HG03039 (cell line): ENCODE measurements at regions not wholly inside any gene's neighbourhood (a gene's known extent, or its start where the extent isn't known, plus 50 kb on each side); places are given as distances from the start of the nearest gene placed in this dataset.

Experiments
- ATAC-seq: cut with Tn5 transposase; IDR thresholded peaks from one replicate; pipeline ENCODE4 v1.9.1; 2021; ENCODE audit warnings: mild to moderate bottlenecking, moderate library complexity; ENCODE audit not compliant: unreplicated experiment

DNA sequence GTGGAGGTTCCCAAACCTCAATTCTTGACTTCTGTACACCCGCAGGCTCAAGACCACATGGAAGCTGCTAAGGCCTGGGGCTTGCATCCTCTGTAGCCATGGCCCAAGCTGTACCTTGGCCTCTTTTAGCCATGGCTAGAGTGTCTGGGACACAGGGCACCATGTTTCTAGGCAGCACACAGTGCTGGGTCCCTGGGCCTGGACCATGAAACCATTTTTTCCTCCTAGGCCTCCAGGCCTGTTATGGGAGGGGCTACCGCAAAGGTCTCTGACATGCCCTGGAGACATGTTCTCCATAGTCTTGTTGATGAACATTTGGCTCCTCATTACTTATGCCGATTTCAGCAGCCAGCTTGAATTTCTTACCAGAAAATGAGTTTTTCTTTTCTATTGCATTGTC, 701.4 kb downstream of the FGF9 start:
- ATAC-seq: no peak

DNA sequence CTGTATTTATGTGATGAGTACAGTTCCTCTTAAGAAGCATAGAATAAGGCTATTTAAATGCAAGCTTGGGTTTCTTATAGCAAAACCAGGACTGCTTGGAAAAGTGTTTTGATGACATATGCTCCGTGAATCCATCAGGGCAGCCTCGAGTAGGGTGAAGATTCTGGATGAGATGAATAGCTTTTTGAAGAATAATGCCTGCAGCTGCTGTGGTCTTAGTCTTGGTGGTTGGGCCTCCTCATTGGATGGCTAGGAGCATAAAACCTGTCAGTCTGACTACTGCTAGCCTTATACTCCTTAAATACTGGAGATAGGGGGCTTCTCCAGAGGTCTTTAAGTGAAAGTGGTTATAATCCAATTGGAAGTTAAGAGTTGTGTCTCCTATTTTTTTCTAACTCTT, 704.3 kb downstream of the FGF9 start:
- ATAC-seq: no peak

DNA sequence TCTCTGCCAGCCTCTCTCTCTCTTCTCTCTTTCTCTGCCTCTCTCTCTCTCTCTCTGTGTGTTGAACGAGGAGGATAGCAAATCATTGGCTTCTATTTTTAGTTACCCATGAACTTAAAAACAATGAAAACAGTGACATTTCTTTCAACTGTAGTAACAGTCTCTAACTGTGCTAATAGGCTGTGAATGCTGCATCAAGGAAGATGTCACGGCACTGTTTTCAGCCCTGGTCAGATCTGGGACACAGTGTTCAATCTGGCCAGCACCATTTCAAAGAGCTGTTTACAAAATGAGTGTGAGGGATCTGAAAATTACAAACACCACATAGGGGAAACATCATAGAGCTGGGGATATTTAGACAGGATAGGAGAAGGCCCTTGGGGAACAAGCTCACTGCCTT, 717.0 kb downstream of the FGF9 start:
- ATAC-seq: no peak

DNA sequence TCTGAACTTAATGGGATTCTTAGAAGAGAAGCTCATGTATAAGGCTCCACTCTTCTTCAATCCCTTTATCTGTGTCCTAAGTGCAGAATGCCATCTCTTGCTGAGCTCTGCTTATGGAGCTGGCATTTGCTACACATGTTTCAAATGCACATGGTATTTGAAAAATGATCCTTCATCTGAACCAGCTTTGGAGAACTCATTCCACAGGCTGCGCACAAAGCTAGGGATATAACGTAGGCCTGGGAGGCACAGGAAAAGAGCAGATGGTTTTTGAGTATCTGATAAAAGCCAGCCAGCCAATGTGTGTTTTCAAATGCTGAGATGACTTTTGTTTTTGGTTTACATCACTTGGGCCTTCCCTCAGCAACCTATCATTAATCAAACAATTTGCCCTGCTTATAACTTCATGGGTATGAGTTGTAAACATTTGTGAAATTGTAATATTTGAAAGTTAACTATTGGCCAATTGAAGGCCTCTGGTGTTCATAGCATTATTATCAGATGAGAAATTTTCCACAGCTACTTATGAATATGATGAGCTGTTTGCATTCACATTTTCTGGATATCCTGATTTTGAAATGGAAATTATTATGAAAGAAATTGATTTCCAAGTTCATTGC, 729.0 kb downstream of the FGF9 start:
- no peak for ATAC-seq

DNA sequence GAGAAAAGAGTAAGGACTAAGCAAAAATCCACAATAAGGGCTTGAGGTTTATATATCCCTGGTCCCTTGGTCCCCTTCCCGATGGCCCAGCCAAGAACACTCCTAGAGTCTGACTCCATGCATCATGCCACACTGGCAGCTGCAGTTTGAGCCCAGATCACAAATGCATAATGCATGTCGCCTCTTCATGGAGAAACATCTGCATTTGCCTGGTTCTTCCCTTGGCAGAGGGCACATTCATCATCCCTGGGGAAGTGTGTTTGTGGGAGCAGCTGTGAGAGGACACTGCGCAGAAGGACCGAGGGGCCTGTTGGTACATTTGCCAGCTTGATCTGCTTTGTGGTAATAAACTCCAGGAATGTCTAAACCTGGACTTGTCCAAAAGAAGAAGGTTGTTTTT, 731.8 kb downstream of the FGF9 start:
- ATAC-seq: no peak

DNA sequence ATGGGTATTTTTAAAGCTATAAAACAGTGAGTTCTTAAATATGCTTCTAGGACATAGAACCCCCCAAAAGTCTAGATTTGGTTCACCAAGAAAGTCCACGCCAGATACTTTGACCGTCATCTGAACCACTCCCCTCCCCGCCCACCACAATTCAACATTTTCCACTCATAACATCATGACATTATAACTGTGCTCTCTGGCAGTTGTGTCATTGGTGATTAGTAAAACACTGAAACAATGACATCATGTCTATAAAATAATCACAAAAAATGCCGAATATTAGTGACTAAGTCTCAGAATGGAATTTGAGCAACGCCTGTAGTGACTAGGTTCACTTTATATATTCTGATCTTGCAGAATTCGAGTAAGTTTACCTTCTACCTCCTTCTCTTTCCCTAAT, 732.3 kb downstream of the FGF9 start:
- ATAC-seq: no peak

DNA sequence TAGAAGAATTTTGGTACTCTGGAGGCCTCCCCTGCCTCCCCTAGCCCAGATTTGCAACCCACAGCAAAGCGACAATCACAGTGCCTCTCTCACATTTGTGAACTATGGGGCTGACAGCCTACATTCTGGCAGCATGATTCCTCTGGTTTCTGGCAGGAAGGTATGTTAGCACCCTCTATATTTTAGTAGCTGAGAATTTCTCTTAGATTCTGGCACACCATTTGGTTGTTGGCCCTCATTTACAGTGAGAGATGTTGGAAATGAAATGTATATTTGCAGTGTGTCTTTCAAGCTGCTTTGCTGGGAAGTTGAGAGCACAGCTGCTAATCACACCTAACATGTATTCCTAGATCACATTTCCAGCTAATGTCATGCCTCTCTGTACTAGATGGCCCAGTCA, 735.0 kb downstream of the FGF9 start:
- ATAC-seq: no peak

DNA sequence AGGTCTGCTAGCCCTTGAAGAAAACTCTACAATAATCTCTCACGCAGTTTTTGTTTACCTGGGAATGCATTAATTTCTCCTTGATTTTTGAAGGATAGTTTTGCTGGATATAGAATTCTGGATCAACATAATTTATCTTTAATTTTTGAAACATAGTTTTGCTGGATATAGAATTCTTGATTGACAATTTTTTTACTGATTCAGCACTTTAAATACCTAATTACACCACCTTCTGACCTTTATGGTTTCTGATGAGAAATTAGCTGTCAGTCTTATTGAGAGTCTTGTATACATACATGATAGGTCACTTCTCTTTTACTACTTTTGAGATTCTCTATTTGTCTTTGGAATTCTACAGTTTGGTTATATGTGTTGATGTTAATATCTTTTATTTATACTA, 741.6 kb downstream of the FGF9 start:
- no peak for ATAC-seq

DNA sequence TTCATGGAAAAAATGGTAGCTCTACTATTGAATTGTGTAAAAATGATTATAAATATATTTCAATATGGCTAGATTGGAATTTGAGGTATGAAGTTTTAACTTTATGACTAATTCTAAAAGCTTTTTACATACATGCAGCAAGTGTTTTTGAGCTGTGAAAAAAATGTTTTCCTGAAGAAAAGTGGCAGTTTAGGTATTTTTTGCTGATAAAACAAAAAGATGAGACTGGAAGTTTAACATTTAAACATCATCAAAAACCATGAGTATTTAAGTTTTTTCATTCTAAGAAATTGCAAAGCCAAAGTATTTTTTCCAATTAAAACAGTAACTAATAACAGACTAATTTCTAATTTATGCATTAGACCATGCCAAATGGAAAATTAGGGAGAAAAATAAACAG, 751.1 kb downstream of the FGF9 start:
- no peak for ATAC-seq

DNA sequence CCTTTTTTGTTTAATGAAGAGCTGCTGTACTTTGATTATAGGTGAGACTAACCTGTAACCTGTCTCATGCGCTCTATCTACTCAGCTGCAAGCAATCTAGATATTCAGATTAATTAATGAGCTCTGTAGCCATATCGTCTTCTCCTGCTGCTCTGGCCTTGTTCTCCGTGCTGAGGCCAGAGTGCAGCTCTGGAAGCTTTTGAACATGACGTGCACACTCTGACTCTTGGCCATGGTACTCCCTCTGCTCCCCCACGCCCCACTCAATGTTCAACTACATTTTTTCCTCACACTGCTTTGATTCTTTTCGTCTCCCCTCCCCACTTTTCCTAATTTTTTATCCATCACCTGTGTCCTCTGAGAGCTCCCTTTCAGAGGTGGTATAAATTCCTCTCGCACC, 751.8 kb downstream of the FGF9 start:
- ATAC-seq: no peak

DNA sequence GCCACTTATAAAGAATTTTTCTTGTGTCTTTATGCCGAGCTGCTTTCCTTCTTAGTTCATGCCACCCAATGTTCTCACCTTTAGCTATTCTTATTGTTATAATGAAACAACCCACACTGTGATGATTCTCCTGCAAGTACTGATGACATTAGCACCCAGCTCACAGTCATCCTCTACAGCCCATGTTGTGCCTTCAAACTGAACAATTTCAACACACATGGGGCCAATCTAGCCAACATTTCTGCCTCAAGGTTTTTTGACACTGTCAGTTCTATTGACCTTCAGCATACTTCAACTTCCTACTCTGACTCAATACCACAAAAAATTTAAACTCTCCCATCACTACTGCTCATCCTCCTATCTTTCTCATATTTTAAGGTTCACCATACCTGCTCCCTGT, 752.4 kb downstream of the FGF9 start:
- ATAC-seq: no peak

DNA sequence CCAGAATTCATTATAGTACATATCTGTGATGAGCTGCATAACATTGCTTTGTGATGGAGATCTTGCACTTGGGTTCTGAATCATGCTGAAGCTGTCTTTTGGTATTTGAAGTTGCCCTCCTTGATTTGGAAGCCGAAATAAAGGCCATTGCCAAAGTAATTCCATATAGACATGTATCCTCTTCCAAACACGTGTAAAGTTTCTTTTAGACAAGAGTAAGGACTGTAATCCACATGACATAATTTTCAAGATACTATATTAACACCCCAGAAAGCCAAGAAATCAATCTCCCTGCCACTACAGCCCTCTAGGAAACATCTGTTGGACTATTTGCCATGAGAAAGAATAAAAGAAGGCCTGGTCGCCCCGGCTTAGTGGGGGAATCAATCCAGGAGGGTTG, 754.2 kb downstream of the FGF9 start:
- ATAC-seq: no peak

DNA sequence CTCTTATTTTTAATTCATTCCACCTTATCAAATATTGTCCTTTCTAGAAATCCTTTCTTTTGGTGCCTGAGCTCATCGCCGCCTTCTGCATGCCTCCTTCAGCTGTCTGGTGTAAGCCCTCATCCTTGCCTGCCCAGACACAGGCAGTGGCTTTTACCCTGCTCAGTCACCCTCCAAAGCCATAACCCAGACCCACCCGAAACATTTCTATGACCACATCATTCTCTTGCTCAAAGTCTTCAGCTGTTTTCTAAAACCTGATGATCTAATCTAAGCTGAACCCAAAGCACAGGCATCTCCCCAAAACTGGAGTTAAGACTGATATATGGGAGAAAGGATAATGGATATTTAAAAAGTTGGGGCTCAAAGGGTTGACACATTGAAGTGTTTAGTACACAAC, 753.7 kb upstream of the SGCG start:
- ATAC-seq: no peak

DNA sequence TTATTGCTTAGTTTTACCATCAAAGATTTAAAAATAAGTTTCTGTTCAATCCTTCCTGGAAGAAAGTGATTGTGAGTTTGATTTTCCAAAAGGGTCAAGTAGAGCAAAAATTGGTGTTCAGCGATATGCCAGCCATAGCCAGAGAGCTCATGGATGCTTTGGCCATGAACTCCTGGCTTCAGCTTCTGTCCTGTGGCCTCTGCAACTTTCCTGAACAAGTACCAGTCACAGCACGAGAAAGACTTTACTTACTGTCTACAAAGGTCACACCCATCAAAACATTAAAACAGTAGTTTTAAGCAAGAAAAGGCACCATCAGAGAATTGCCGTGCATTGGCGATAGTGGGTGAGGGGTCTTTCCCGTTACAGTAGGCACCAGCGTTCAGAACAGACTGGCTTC, 753.0 kb upstream of the SGCG start:
- ATAC-seq: no peak

DNA sequence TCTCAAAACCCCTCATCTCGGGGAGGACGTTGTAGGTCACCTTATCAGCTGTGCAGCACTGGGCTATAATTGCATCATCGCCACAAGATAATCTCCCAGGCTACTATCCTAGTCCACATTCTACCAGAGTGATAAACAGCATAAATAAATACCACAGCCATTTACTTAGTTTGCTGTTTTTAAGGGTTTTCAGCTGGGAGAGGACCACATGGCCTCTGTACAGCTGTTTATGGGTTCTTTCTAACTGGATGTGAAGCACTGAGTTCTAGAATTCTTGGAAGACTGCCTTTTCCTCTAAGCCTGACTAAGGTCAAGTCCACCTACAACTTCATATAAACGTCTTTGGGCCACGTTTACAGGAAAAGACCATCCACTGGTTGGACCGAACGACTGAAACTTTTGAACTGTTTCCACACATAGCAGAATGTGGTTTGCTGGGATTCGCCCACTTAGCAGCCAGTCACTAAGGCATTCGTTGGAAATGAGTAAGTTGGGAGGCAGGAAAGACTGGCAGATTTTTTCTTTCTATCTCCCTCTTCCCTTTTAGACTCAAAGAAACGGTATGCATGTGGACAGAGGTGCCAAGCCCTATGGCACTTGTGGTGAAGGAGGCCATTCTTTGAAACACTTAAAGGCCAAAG, 752.5 kb upstream of the SGCG start:
- ATAC-seq: no peak

DNA sequence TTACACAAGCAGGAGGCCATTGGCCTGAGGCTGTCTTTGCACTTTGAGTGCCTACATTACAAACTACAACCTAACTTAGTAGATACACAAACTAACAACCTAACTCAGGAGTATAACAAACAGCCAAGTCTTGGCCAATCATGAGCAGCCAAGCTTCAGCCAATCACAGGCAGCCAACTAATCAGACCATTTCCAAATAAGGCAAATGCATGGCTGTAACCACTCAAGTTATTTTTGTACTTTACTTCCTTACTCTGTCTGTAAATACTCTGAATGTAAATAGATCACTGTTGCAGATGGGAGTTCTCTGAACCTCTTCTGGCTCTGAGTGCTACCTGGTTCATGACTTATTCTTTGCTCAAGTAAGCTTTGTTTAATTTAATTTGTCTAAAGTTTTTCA, 748.1 kb upstream of the SGCG start:
- no peak for ATAC-seq

DNA sequence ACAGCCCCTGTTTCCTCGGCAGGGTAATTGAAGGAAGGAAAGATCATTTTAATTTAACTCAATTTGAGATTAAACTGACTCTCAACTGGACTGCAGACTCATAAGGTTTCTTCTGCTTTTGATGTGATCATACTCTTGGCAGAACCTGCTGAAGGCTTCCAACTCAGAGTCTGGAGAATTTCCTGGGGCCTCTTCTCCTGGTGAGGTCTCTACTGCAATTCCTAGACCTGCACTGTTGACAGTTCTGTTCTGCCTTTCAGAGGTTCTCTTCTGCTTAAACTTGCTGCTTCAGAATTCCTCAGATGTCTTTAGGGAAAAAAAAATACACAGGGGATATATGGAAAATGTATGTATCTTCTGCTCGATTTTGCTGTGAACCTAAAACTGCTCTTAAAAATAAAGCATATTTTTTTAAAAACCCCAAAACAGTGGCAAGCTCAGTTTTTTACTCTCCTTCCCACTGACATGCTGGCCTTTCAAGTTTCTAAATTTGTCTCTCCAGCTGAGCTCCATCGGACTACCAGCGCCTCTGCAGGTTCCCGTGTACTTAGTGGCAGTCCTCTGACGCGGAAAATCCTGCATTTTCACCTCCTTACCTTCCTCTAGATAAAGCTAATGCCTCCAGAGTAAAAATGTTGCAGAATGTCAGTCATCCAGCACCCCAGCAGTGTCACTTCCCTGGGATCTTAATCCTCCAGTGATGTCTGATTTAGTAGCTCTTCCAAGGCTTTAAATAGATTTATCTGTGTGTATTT, 733.5 kb upstream of the SGCG start:
- no peak for ATAC-seq

DNA sequence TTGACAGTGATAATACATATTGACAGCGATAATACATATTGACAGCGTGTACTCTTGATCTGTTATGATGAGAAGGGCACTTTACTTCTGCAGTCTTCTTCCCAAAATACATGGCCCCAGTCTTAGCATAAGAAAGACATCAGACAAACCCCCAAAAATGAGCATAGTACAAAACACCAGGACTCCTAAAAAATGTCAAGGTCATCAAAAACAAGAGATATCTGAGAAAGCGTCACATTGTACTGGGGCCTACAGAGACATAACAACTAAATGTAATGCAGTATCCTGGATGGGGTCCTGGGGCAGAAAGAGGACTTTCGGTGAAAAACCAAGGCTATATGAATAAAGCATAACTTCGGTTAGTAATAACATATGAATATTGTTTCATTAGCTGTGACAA, 731.5 kb upstream of the SGCG start:
- ATAC-seq: no peak

DNA sequence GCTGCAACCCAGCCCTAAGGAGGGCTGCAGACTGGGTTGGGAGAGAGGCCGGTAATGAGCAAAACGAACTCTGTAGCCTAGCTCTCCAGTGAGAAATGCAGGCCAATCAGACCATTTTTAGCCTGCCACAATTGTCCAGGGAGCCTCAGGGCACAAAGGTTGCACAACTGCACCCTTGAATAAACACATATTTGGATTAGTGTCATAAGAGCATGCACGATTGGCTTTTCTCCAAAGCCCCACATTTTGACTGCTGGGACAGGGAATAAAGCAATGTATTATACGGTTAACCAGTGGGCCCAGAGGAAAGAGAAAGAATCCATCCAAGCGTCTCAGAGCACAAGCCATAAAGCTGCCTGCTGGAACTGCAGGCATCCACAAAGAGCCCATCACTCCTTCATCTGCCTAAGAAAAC, 729.4 kb upstream of the SGCG start:
- ATAC-seq: no peak

DNA sequence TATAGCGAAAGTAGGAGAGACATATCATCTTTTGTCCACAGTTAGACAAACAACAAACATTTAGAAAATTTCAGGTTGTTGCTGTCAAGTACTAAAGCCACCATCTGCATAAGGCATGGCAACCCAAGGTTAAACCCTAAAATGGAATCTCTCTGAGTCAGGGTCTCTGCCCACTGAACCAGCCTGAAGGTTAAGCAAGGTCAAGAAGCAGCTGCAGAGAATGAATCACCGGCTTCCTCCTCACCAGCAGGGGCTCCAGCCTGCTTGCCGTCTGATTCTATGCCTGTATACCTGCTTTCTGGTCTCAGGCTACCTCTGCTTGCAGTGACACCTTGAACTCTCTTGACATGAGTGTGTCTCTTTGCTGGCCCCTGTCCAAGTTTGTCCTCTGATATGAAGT, 726.2 kb upstream of the SGCG start:
- no peak for ATAC-seq

DNA sequence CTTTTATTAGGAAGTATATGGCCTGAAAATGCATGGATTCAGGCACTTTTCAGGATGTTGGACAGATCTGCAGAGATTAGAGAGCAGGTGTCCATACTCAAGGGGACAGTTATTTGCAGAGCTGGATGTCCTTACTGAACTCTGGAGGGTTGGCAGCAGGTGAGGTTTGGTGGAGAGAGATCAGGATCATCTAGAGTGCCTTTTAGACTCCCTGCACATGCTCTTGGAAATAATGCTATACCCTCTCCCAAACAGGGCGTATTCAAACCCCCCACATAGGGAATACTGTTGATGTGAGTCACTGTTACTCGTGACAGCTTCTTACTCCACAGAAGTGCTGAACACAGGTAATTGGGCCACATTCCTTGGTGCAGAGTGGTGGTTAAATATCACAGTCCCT, 725.7 kb upstream of the SGCG start:
- ATAC-seq: no peak

DNA sequence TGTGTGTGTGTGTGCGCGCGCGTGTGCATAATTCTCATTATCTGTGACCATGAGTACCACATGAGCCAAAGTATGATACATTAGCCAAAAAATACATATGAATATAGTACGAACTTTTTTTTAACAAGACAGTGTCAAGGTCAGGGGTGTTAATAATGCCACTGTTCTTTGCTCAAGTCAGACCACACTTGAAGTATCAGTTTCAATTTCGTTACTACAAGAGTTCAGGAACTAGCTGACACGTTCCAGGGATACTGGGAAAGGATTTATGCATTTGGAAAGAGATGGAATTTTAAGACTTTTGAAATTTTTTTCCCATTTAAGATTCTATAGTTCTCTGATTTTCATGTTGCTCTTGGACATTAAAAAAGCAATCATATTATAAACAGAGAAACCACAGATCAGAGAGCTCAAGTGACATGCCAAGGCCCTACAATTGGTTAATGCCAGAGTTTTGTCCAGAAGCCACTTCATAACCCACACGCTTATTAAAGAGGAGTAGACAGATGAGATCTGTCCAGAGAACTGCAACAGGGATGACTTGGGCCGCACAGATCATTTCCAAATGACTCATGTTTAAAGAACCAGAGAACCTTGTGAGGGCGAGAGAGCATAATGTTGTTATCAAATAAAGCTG, 718.8 kb upstream of the SGCG start:
- no peak for ATAC-seq
